ENCODE measurements at regions not wholly inside any gene's neighbourhood (a gene's known extent, or its start where the extent isn't known, plus 50 kb on each side); places are given as distances from the start of the nearest gene placed in this dataset.

DNA sequence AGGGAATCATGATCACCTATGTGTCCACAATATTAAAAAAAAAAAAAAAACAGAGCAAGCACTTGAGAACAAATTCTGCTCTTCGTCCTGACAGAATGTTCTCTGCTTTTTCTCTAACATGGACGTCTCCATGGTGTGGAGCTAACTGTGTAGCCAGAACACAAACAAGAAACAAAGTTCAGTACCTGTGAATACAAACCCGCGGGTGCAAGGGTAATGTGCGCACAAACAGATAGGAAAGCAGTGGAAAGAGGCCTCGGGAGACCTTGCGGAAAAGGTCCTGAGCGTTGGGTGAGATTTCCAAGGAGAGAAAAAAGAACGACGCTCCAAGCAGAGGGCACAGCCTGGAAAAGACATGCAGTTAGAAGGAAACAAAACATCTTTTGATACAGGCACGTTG is 92.0 kb upstream of the TBL1X start:
- TF ChIP-seq, protein P1, sequence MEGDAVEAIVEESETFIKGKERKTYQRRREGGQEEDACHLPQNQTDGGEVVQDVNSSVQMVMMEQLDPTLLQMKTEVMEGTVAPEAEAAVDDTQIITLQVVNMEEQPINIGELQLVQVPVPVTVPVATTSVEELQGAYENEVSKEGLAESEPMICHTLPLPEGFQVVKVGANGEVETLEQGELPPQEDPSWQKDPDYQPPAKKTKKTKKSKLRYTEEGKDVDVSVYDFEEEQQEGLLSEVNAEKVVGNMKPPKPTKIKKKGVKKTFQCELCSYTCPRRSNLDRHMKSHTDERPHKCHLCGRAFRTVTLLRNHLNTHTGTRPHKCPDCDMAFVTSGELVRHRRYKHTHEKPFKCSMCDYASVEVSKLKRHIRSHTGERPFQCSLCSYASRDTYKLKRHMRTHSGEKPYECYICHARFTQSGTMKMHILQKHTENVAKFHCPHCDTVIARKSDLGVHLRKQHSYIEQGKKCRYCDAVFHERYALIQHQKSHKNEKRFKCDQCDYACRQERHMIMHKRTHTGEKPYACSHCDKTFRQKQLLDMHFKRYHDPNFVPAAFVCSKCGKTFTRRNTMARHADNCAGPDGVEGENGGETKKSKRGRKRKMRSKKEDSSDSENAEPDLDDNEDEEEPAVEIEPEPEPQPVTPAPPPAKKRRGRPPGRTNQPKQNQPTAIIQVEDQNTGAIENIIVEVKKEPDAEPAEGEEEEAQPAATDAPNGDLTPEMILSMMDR (IDR thresholded peaks at IDR 0.05; ENCODE audit: low read depth, low read length) = no peak
- TF ChIP-seq EZH2phosphoT487 (IDR thresholded peaks at IDR 0.05; ENCODE audit: low read depth) = no peak
